DMS79 treated with DMSO at 0.1 percent for 48 hours (cell line): ENCODE measurements at regions not wholly inside any gene's neighbourhood (a gene's known extent, or its start where the extent isn't known, plus 50 kb on each side); places are given as distances from the start of the nearest gene placed in this dataset.

Source experiments
- DNase-seq: peaks from one replicate; lab custom pipeline; 2025; lab: John Stamatoyannopoulos, UW

GRCh38 chr18:72360634-72361033 lies 183.5 kb downstream of the CBLN2 start:
- DNase-seq: no peak

GRCh38 chr18:72342933-72343332 lies 201.2 kb downstream of the CBLN2 start:
- DNase-seq: no peak

- DNase-seq: no peak
Measured at GRCh38 chr18:72339976-72340375, 204.2 kb downstream of the CBLN2 start.

- no peak for DNase-seq
Measured at GRCh38 chr18:72336786-72337185, 207.4 kb downstream of the CBLN2 start.

GRCh38 chr18:72329533-72329932 lies 214.6 kb downstream of the CBLN2 start:
- DNase-seq: no peak

- DNase-seq: no peak
Measured at GRCh38 chr18:72325307-72325706, 218.8 kb downstream of the CBLN2 start.

- DNase-seq: no peak
Measured at GRCh38 chr18:72324677-72325076, 219.5 kb downstream of the CBLN2 start.

GRCh38 chr18:72316497-72316896 lies 227.6 kb downstream of the CBLN2 start:
- DNase-seq: no peak

GRCh38 chr18:72283148-72283925 lies 260.8 kb downstream of the CBLN2 start:
- DNase-seq: no peak

- no peak for DNase-seq
Measured at GRCh38 chr18:72273025-72273424, 271.1 kb downstream of the CBLN2 start.

- no peak for DNase-seq
Measured at GRCh38 chr18:72261590-72261989, 282.6 kb downstream of the CBLN2 start.

- DNase-seq: no peak
Measured at GRCh38 chr18:72246076-72246475, 298.1 kb downstream of the CBLN2 start.

GRCh38 chr18:72235422-72235821 lies 308.7 kb downstream of the CBLN2 start:
- DNase-seq: no peak

GRCh38 chr18:72233106-72233505 lies 311.0 kb downstream of the CBLN2 start:
- no peak for DNase-seq

GRCh38 chr18:72232644-72233043 lies 311.5 kb downstream of the CBLN2 start:
- DNase-seq: no peak

- DNase-seq: no peak
Measured at GRCh38 chr18:72225958-72226357, 318.2 kb downstream of the CBLN2 start.

GRCh38 chr18:72223733-72224132 lies 320.4 kb downstream of the CBLN2 start:
- DNase-seq: no peak

GRCh38 chr18:72208920-72209676 lies 335.0 kb downstream of the CBLN2 start:
- no peak for DNase-seq

- no peak for DNase-seq
Measured at GRCh38 chr18:72207280-72207679, 336.9 kb downstream of the CBLN2 start.

- DNase-seq: peak; percentile 91
Measured at GRCh38 chr18:72206814-72207213, 337.3 kb downstream of the CBLN2 start.

GRCh38 chr18:72201032-72201431 lies 343.1 kb downstream of the CBLN2 start:
- DNase-seq: no peak

- no peak for DNase-seq
Measured at GRCh38 chr18:72197591-72197990, 346.6 kb downstream of the CBLN2 start.

- DNase-seq: no peak
Measured at GRCh38 chr18:72194072-72194471, 350.1 kb downstream of the CBLN2 start.
